HepG2 (cell line): ENCODE measurements at regions not wholly inside any gene's neighbourhood (a gene's known extent, or its start where the extent isn't known, plus 50 kb on each side); places are given as distances from the start of the nearest gene placed in this dataset.

Source experiments
- ATAC-seq: fragments of 200-7000 bp; cut with Tn5 transposase; 3 replicates; pipeline ENCODE4 v1.9.1; 2020; ENCODE audit warnings: mild to moderate bottlenecking, moderate library complexity
- BruUV-seq: library from RNA; stranded (reverse); fragments of 400-500 nt; replicated peaks from 2 replicates; lab custom pipeline; 2021; lab: Mats Ljungman, UMichigan
- CTCF ChIA-PET: fragments of 300-600 bp; formaldehyde crosslinking; extraction: SDS; loops from one replicate; lab custom pipeline; 2021; ENCODE audit warnings: low total read pairs, inconsistent platforms, low intra/inter-chr PET ratio; lab: Yijun Ruan, JAX
- POLR2A ChIA-PET: fragments of 350-600 bp; sonication (Branson Sonifier 250); formaldehyde crosslinking; loops from one replicate; lab custom pipeline; 2020; ENCODE audit warnings: antibody characterized with exemption, inconsistent platforms; lab: Yijun Ruan, JAX
- DNase-seq: peaks from one replicate; pipeline ENCODE4 v3.0.0-alpha.2; 2015; ENCODE audit warnings: low spot score
- FAIRE-seq: peaks from 3 replicates; lab custom pipeline; 2011; peaks lifted over from hg19 to GRCh38; lab: Jason Lieb, UNC
- H2AFZ ChIP-seq: one replicate; pipeline ENCODE4 v1.6.1; 2011; ENCODE audit warnings: low read length, inconsistent platforms
- H3K27ac ChIP-seq: fragments of 300-600 bp; 3 replicates; pipeline ENCODE4 v1.8.0; 2011; ENCODE audit warnings: mixed run types, mild to moderate bottlenecking, mixed read lengths, low read length, inconsistent platforms; ENCODE audit not compliant: insufficient read depth; ENCODE audit errors: extremely low read length
- H3K27me3 ChIP-seq, 2 experiments: fragments of 200-600 bp in 1 of 2; 2 replicates in 1 of 2; 3 replicates in 1 of 2; pipeline versions ENCODE4 v1.6.0 to v1.8.0; 2011; ENCODE audit warnings: low read length in 2 of 2, mild to moderate bottlenecking in 2 of 2, moderate library complexity in 2 of 2, inconsistent platforms in 1 of 2; ENCODE audit not compliant: insufficient read depth in 2 of 2, control insufficient read depth in 1 of 2
- H3K36me3 ChIP-seq, 2 experiments: fragments of 200-600 bp in 1 of 2; replicated peaks in 1 of 2; 2 replicates in 1 of 2; 3 replicates in 1 of 2; pipeline versions ENCODE4 v1.5.1 to v1.8.0; 2011; ENCODE audit warnings: low read length in 2 of 2, inconsistent platforms in 1 of 2; ENCODE audit not compliant: insufficient read depth in 2 of 2, control insufficient read depth in 1 of 2
- H3K4me1 ChIP-seq: 2 replicates; pipeline ENCODE4 v1.5.1; 2012; ENCODE audit warnings: low read length, inconsistent platforms; ENCODE audit not compliant: insufficient read depth
- H3K4me2 ChIP-seq: 2 replicates; pipeline ENCODE4 v1.6.0; 2011; ENCODE audit warnings: low read depth, low read length, inconsistent platforms
- H3K4me3 ChIP-seq, 3 experiments: fragments of 200-600 bp in 1 of 3; sonication (generic), shearing (Covaris generic) in 1 of 3; replicated peaks in 1 of 3; 2 replicates each; pipeline ENCODE4 v1.5.1; 2011 to 2016; ENCODE audit warnings: low read length in 3 of 3, inconsistent platforms in 2 of 3, low read depth in 2 of 3, mild to moderate bottlenecking in 2 of 3, control low read depth in 1 of 3, mixed read lengths in 1 of 3; ENCODE audit not compliant: insufficient read depth in 1 of 3
- H3K79me2 ChIP-seq: one replicate; pipeline ENCODE4 v1.6.1; 2011; ENCODE audit warnings: low read length, inconsistent platforms; ENCODE audit not compliant: insufficient read depth
- H3K9ac ChIP-seq: 2 replicates; pipeline ENCODE4 v1.6.0; 2011; ENCODE audit warnings: mild to moderate bottlenecking, low read depth, low read length, inconsistent platforms; ENCODE audit not compliant: insufficient read depth
- H3K9me3 ChIP-seq: 2 replicates; pipeline ENCODE4 v1.5.1; 2012; ENCODE audit warnings: mild to moderate bottlenecking, low read length
- H4K20me1 ChIP-seq: 2 replicates; pipeline ENCODE4 v1.6.0; 2011; ENCODE audit warnings: inconsistent platforms, mild to moderate bottlenecking, low read length, moderate library complexity; ENCODE audit not compliant: insufficient read depth
- CCAR2 ChIP-seq: fragments of 200-400 bp; formaldehyde crosslinking; optimal IDR thresholded peaks from 2 replicates; pipeline ENCODE3; 2018; ENCODE audit warnings: low read depth, mild to moderate bottlenecking, low read length, moderate library complexity
- CHCHD3 ChIP-seq: sonication (generic); formaldehyde crosslinking; IDR thresholded peaks from 2 replicates; pipeline ENCODE4 v1.8.0; 2022; ENCODE audit warnings: mild to moderate bottlenecking, missing genetic modification reagents, moderate library complexity
- CHD2 ChIP-seq: IDR thresholded peaks from 2 replicates; pipeline ENCODE4 v1.6.1; 2011; ENCODE audit warnings: low read depth, low read length, improper control_type of control experiment
- FLYWCH1 ChIP-seq: sonication (generic); formaldehyde crosslinking; IDR thresholded peaks from 2 replicates; pipeline ENCODE4 v1.8.1; 2023; ENCODE audit warnings: mild to moderate bottlenecking, missing genetic modification reagents
- GABPA ChIP-seq, 2 experiments: IDR thresholded peaks; 2 replicates each; pipeline ENCODE4 v1.6.1; 2011 to 2016; ENCODE audit warnings: low read depth in 2 of 2, low read length in 1 of 2, missing biosample characterization in 1 of 2, missing genetic modification characterization in 1 of 2
- NKX3-1 ChIP-seq: sonication (generic); formaldehyde crosslinking; IDR thresholded peaks from 2 replicates; pipeline ENCODE4 v1.5.0; 2020; ENCODE audit warnings: missing genetic modification reagents
- SALL2 ChIP-seq: sonication (generic); formaldehyde crosslinking; IDR thresholded peaks from 2 replicates; pipeline ENCODE4 v1.8.1; 2023; ENCODE audit warnings: mild to moderate bottlenecking, missing genetic modification reagents, inconsistent platforms
- SRSF9 ChIP-seq: fragments of 200-400 bp; formaldehyde crosslinking; IDR thresholded peaks from 2 replicates; pipeline ENCODE4 v1.6.1; 2018; ENCODE audit warnings: borderline replicate concordance, mild to moderate bottlenecking, low read depth, low read length; ENCODE audit not compliant: insufficient read depth, poor library complexity, severe bottlenecking
- TBP ChIP-seq: sonication (generic); formaldehyde crosslinking; IDR thresholded peaks from 2 replicates; pipeline ENCODE4 v1.5.0; 2020; ENCODE audit warnings: missing genetic modification reagents
- ZBTB42 ChIP-seq: sonication (generic); formaldehyde crosslinking; IDR thresholded peaks from 2 replicates; pipeline ENCODE4 v1.5.0; 2020; ENCODE audit warnings: mild to moderate bottlenecking, missing genetic modification reagents
- ZNF605 ChIP-seq: sonication (generic); formaldehyde crosslinking; IDR thresholded peaks from 2 replicates; pipeline ENCODE4 v1.8.0; 2022; ENCODE audit warnings: mild to moderate bottlenecking, missing genetic modification reagents
- ZNF75D ChIP-seq: sonication (generic); formaldehyde crosslinking; IDR thresholded peaks from 2 replicates; pipeline ENCODE4 v1.8.1; 2023; ENCODE audit warnings: missing genetic modification reagents, mild to moderate bottlenecking, borderline replicate concordance
- WGBS: methylation state at CpG from one replicate; pipeline ENCODE4 v1.1.6; 2017; ENCODE audit warnings: low lambda C conversion rate; 5-methylcytosine and 5-hydroxymethylcytosine counted together
- in situ Hi-C: cut with HindIII; loops from 2 replicates; pipeline ENCODE4 v1.10.0; 2017; ENCODE audit warnings: low pct_unique_long_range_greater_than_20kb; ENCODE audit not compliant: extremely low pct_ligation_motif_present
- intact Hi-C: fragments of 100-400 bp; cut with micrococcal nuclease; formaldehyde crosslinking; loops from one replicate; pipeline ENCODE4 v1.10.0; 2022; ENCODE audit not compliant: unreplicated experiment
- TF ChIP-seq, protein P1 (sequence below): sonication (generic); formaldehyde crosslinking; IDR thresholded peaks from 2 replicates; pipeline ENCODE4 v1.4.0; 2020; ENCODE audit warnings: missing genetic modification reagents, borderline replicate concordance
- TF ChIP-seq, protein P2 (sequence below): sonication (generic); formaldehyde crosslinking; IDR thresholded peaks from 2 replicates; pipeline ENCODE4 v1.8.0; 2022; ENCODE audit warnings: mild to moderate bottlenecking, missing genetic modification reagents

DNA sequence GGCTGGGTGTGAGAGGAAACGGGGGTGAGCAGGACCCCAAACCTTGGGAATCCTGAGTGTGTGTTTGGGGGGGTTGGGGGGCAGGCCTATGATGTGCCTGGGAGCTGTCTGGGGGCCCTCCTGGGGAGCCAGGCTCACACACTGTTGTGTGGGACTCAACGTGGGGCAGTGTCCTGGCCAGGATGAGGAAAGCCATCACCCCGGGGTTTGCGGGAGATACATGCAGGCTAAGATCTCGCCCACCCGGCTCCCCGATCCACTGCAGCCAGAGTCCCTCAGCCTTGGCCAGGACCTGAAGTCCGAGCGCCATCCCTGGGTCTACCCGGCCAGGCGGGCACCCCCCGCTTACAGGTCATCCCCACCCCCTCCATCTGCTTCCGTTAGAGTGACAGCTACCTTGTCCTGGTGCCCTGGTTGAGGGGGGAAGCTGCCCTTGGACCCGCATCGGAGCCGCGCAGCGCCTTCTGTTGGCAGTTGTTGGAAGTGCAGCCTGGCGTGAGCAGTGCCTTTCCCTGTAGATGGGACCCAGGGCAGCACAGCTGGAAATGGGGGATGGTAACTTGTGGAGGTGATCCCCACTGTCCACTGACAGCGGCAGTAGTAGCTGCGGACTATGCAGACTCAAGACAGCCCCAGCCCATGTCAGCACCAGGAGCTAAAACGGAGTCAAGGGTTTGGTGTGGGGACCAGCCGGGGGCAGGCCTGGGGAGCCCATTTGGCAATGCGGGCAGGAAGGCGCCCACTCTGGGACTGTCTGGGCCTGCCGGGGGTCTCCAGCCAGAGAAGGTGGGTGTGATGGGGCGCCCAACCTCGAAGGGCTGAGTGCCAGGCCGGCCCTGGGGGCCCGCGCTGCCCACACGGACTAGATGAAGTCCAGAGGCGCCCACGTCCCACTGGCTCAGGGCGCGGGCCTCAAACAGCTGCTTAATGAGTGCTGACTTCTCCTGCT lies 885.6 kb upstream of the ZNF722 start:
- H3K9ac ChIP-seq, result no peak overlapping the region
- TF ChIP-seq SRSF9, result no peak
- TF ChIP-seq ZBTB42 (CRISPR knock-in tag), result no peak
- no peak for TF ChIP-seq ZNF75D (CRISPR knock-in tag)
- TF ChIP-seq, protein P1, sequence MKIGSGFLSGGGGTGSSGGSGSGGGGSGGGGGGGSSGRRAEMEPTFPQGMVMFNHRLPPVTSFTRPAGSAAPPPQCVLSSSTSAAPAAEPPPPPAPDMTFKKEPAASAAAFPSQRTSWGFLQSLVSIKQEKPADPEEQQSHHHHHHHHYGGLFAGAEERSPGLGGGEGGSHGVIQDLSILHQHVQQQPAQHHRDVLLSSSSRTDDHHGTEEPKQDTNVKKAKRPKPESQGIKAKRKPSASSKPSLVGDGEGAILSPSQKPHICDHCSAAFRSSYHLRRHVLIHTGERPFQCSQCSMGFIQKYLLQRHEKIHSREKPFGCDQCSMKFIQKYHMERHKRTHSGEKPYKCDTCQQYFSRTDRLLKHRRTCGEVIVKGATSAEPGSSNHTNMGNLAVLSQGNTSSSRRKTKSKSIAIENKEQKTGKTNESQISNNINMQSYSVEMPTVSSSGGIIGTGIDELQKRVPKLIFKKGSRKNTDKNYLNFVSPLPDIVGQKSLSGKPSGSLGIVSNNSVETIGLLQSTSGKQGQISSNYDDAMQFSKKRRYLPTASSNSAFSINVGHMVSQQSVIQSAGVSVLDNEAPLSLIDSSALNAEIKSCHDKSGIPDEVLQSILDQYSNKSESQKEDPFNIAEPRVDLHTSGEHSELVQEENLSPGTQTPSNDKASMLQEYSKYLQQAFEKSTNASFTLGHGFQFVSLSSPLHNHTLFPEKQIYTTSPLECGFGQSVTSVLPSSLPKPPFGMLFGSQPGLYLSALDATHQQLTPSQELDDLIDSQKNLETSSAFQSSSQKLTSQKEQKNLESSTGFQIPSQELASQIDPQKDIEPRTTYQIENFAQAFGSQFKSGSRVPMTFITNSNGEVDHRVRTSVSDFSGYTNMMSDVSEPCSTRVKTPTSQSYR (CRISPR knock-in tag), result no peak
- no peak for TF ChIP-seq CCAR2
- TF ChIP-seq CHD2, result no peak
- no peak for TF ChIP-seq ZNF605 (CRISPR knock-in tag)
- TF ChIP-seq CHCHD3 (CRISPR knock-in tag), result no peak
- no peak for TF ChIP-seq NKX3-1
- TF ChIP-seq GABPA (IDR thresholded peaks at IDR 0.05; ENCODE audit: low read depth, low read length), result no peak
- TF ChIP-seq GABPA (CRISPR knock-in tag; IDR thresholded peaks at IDR 0.05; ENCODE audit: low read depth), result no peak
- TF ChIP-seq SALL2 (CRISPR knock-in tag), result no peak
- no peak for TF ChIP-seq TBP (CRISPR knock-in tag)
- no peak for TF ChIP-seq FLYWCH1
- TF ChIP-seq, protein P2, sequence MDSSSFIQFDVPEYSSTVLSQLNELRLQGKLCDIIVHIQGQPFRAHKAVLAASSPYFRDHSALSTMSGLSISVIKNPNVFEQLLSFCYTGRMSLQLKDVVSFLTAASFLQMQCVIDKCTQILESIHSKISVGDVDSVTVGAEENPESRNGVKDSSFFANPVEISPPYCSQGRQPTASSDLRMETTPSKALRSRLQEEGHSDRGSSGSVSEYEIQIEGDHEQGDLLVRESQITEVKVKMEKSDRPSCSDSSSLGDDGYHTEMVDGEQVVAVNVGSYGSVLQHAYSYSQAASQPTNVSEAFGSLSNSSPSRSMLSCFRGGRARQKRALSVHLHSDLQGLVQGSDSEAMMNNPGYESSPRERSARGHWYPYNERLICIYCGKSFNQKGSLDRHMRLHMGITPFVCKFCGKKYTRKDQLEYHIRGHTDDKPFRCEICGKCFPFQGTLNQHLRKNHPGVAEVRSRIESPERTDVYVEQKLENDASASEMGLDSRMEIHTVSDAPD (CRISPR knock-in tag), result no peak

More for the DNA sequence above, 885.6 kb upstream of the ZNF722 start:
- Histone ChIP-seq H2AFZ (no peak overlapping the region), H3K4me2 (no peak overlapping the region), H3K4me1 (no peaks in the 10 kb centered on the region), H3K27ac (no peak overlapping the region), H4K20me1 (no peaks in the 10 kb centered on the region), H3K36me3 (no peaks in the 10 kb centered on the region), H3K4me3 (no peak overlapping the region), H3K27me3 (no peaks in the 10 kb centered on the region), H3K9me3 (peaks cover 65% of the 10 kb centered on the region), H3K79me2 (no peaks in the 10 kb centered on the region)
- CTCF ChIA-PET, result no interaction called here
- WGBS, result 45% methylated on average over 8 of the region's 36 CpGs
- no peak for FAIRE-seq
- POLR2A ChIA-PET, result no interaction called here
- no peak for ATAC-seq
- no TSS peak for BruUV-seq
- no peak for DNase-seq
- intact Hi-C loops, result no loop called here
- in situ Hi-C loops, result no loop called here
